ENCODE measurements at regions not wholly inside any gene's neighbourhood (a gene's known extent, or its start where the extent isn't known, plus 50 kb on each side); places are given as distances from the start of the nearest gene placed in this dataset.

DNA sequence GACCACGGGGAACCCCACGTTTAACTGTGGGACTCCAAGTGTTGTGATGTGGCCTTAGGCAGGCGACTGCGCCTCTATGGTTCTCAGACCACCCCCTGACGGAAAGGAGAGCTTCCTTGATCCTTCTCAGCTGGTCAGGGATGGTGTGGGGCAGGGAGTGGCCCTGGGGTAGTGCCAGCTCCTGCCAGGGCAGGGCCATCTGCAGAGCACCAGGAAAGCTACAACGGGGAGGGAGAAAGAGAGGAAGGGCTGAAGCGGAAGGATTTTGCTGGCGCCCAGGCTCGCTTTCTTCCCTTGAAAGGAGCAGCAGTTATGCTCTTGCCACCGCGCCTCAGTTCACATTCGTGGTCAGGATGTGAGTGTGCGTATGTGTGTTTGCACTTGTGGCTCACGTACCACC, 74.9 kb upstream of the PCBD1 start:
- H3K27me3 ChIP-seq = no peaks in the 10 kb centered on the region
- DNase-seq = no peak
- no peaks in the 10 kb centered on the region for H3K36me3 ChIP-seq
- no peak overlapping the region for H3K4me3 ChIP-seq
- no peaks in the 10 kb centered on the region for H3K9me3 ChIP-seq

DNA sequence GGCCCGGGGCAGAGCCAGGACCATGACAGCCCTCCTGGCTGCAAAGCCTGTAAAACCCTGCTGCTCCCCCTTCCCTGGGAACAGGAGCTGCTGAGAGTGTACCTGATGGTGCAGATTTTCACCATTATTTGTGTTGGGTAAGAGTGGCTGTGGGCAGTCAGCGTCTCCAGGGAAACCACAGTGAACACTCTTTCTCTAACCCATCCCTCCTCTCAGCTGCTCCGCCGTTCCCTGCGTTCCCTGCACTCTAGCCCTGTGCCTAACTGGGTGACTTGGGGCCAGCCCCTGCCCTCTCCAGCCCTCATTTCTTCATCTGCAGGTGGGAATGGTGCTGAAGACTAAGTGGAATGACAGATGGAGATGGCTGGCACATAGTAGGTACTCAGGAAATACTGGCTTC, 75.9 kb upstream of the PCBD1 start:
- Histone ChIP-seq H3K4me3 (no peak overlapping the region), H3K9me3 (no peaks in the 10 kb centered on the region), H3K27me3 (no peaks in the 10 kb centered on the region), H3K36me3 (no peaks in the 10 kb centered on the region)
- DNase-seq = no peak

DNA sequence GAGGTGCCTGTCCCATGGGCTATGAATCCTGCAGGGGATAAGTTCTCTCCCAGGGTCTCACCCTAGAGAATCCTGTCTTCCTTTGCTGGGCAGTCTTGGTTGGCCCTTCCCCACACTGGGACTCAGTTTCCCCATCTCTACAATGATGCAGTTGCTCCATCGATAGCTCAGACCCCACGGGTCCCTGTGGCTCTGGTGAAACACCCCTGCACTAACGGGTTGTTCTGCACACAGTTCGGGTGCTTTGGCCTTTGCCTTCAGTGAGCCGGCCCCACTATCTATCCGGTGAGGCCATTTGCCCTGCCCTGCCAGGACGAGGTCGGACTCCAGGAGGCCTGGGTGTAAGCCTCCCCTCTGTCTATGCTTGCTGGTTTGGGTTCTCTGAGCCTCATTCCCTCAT, 76.5 kb upstream of the PCBD1 start:
- Histone ChIP-seq H3K4me3 (no peak overlapping the region), H3K36me3 (no peaks in the 10 kb centered on the region), H3K27me3 (no peaks in the 10 kb centered on the region), H3K9me3 (no peaks in the 10 kb centered on the region)
- DNase-seq = no peak

GRCh38 chr10:70965566-70965965, 77.2 kb upstream of the PCBD1 start:
- H3K9me3 ChIP-seq = no peaks in the 10 kb centered on the region
- no peak overlapping the region for H3K4me3 ChIP-seq
- DNase-seq = no peak
- no peaks in the 10 kb centered on the region for H3K36me3 ChIP-seq
- H3K27me3 ChIP-seq = no peaks in the 10 kb centered on the region

DNA sequence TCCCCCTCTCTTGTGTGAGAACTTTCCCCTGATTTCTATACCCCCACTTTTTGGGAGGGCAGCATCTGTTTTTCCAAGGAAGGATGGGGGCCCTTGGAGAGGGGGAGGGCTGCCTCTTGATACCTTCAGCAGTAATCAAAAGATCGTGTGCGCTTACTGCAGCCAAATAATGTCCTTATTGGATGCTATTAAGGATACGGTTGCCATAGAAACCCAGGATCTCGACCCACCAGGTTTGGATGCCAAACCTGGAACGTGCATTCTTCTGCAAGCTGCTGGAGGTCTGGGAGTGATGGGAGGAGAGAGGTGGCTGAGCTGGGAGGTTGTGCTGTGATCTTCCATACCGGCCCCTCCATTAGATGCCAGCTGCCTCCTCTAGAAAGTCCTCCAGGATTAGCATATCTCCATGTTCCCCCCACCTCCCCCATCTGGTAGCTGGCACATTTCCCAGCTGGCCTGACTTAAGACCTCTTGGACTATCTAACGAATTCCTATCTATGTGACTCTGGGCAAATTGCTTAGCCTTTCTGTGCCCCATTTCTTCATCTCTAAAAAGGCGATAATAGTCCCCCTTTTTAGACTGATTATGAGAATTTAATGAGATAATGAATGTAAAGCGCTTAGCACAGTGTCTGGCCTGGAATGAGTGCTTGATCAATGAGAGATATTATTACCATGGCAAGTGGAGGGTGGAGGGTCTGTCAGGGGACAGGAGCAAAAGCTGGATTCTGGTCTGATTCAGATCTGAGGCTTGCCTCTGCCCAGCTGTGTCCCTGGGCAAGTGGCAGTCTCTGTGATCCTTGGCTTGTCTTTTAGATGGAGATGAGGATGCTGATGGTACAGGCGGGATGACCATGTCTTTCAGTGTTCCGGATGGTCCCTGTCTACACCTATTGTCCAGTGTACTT, 78.5 kb upstream of the PCBD1 start:
- Histone ChIP-seq H3K27me3 (no peaks in the 10 kb centered on the region), H3K4me3 (no peak overlapping the region), H3K9me3 (no peaks in the 10 kb centered on the region), H3K36me3 (no peaks in the 10 kb centered on the region)
- no peak for DNase-seq

- Histone ChIP-seq H3K9me3 (no peaks in the 10 kb centered on the region), H3K27me3 (no peaks in the 10 kb centered on the region), H3K4me3 (no peak overlapping the region), H3K36me3 (no peaks in the 10 kb centered on the region)
- no peak for DNase-seq
Observed at GRCh38 chr10:70967591-70968587, 79.5 kb upstream of the PCBD1 start.

DNA sequence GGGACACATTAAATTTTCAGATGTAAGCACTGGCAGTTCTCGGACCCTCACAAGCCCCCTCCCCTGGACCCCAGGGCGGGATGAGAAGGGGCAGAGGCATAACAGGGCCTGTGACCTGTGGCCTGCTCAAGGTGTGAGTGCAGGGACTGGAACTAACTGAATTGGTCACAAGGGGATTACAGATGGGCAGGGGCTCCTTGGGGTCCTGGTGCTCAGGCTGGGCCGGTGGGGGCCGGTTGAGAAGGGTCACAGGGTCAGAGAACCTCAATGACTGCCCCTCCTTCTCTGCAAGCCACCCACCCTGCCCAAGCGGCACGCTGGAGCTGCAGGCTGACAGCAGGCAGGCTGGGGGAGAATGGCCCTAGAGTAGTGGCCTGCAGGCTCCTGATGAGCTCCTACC, 80.8 kb upstream of the PCBD1 start:
- Histone ChIP-seq H3K4me3 (no peak overlapping the region), H3K27me3 (no peaks in the 10 kb centered on the region), H3K9me3 (no peaks in the 10 kb centered on the region), H3K36me3 (no peaks in the 10 kb centered on the region)
- no peak for DNase-seq

- Histone ChIP-seq H3K36me3 (no peaks in the 10 kb centered on the region), H3K9me3 (no peaks in the 10 kb centered on the region), H3K27me3 (no peaks in the 10 kb centered on the region), H3K4me3 (no peak overlapping the region)
- DNase-seq = no peak
Observed at GRCh38 chr10:70970830-70971229, 82.5 kb upstream of the PCBD1 start.

GRCh38 chr10:70973275-70973674, 84.9 kb upstream of the PCBD1 start:
- no peaks in the 10 kb centered on the region for H3K36me3 ChIP-seq
- DNase-seq = no peak
- H3K27me3 ChIP-seq = no peaks in the 10 kb centered on the region
- H3K9me3 ChIP-seq = no peaks in the 10 kb centered on the region
- no peak overlapping the region for H3K4me3 ChIP-seq

DNA sequence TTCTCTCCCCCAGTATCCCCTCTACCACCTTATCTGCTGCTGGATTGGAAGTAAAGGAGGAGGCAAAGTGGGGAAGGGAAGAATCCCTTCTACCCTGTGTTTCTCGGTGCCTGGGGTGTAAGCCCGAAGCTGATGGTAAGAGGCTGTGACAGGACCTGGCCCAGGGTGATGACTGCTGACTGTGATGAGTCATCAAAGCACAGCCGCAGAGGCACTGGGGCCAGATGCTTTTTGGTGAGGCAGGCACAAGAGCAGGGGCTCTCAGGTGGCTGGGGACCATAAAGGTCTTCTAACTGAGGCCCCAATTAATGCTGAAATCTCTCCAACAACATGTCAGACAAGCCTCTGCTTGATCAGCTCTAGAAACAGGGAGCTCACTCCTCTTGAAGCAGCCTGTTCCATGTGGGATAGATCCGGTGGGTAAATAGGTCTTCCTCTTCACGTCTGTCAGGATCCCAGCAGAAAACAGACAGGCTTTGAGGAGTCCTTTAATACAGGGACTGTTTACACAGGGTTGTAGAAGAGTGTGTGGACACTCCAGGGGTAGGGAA, 86.1 kb upstream of the PCBD1 start:
- H3K27me3 ChIP-seq = no peaks in the 10 kb centered on the region
- H3K4me3 ChIP-seq = no peak overlapping the region
- no peaks in the 10 kb centered on the region for H3K9me3 ChIP-seq
- H3K36me3 ChIP-seq = no peaks in the 10 kb centered on the region
- DNase-seq = peak; percentile 43

DNA sequence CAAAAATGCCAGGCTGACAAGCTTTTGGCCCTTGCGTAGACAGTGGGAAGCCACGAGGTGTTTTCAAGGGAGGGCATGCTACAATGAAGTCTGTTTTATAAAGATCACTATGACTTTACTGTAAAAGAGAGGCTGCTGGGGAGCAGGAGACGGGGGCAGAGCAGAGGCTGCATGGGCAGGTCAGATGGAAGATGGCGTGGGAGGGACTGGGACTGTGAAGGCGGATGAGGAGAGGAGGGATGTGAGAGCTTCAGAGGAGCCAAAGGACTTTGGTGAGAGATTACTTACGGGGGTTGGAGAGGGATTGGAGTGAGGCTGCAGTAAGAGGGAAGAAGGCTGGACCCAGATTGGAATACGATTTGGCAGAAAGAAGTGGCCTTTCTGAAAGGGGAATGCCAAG, 86.6 kb upstream of the PCBD1 start:
- H3K4me3 ChIP-seq = no peak overlapping the region
- H3K36me3 ChIP-seq = no peaks in the 10 kb centered on the region
- DNase-seq = no peak
- H3K9me3 ChIP-seq = no peaks in the 10 kb centered on the region
- H3K27me3 ChIP-seq = no peaks in the 10 kb centered on the region

GRCh38 chr10:70976063-70976695, 87.8 kb upstream of the PCBD1 start:
- Histone ChIP-seq H3K4me3 (no peak overlapping the region), H3K27me3 (no peaks in the 10 kb centered on the region), H3K9me3 (no peaks in the 10 kb centered on the region), H3K36me3 (no peaks in the 10 kb centered on the region)
- no peak for DNase-seq

DNA sequence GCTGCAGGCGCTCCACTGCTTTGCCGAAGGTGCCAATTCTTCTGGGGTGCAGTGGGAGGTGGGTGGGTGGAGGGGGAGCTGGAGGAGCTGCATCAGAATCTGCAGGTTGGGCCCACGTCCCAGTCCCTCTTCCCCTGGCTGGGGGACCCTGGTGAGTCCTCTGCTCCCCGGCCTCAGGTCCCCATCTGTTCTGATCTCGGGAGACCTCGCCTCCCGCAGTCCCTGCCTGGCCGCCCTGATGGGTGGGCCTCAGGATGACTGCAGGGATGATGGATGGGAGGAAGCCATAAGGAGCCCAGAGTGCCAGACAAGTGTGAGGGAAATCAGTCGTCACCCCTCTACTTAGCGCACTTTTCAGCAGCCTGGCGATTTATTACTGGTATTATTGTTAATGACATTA, 89.3 kb upstream of the PCBD1 start:
- Histone ChIP-seq H3K27me3 (no peaks in the 10 kb centered on the region), H3K36me3 (no peaks in the 10 kb centered on the region), H3K4me3 (no peak overlapping the region), H3K9me3 (no peaks in the 10 kb centered on the region)
- DNase-seq = no peak

DNA sequence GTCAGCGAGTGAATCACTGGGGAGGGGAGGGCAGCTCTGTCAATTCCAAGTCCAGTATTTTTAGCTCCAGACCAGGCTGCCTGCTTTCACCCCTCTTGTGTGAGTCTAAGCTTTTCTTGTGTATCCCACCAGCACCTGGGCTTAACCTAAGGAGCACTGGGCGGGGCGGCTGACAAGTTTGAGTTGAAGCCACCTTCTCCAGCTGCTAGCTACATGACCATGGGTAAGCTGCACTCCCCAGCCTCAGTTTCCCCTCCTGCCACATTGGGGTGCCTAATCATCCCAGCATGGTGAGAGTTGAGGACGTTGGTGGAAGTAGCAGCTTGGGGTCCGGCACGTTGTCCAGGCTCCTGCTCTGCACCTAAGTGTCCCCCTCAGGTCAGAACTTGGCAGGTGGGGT, 89.8 kb upstream of the PCBD1 start:
- no peaks in the 10 kb centered on the region for H3K36me3 ChIP-seq
- H3K4me3 ChIP-seq = no peak overlapping the region
- H3K9me3 ChIP-seq = no peaks in the 10 kb centered on the region
- H3K27me3 ChIP-seq = no peaks in the 10 kb centered on the region
- no peak for DNase-seq

DNA sequence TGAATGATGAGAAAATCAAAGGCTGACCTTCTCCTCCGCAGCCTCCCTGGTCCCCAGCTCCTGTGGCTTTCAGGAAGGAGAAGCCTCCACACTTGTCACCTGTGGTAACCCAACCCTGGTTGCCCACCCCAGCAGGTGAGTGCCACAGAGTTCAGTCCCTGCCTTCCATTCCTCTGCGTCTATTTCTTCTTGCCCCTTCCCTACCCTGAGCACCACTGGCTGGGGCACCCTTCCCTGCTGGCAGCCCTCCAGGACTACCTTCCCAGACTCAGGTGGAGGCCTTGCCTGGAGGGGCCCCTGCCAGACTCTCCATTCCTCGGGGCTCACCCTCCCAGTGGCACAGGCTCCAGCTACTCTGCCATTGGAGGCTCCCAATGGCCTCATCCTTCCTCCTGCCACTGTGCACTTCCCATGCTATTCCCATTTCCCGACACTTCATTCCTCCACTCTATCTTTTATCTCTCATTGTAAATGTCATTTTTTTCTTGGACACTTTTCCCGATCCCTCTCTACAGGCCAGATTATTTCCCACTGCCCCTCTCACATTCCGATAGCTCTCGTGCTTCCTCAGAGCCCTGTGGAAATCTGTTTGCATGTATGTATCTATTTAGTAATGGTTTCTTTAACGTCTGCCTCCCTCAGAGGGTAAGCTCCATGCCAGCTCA, 90.6 kb upstream of the PCBD1 start:
- Histone ChIP-seq H3K27me3 (no peaks in the 10 kb centered on the region), H3K4me3 (no peak overlapping the region), H3K9me3 (no peaks in the 10 kb centered on the region), H3K36me3 (no peaks in the 10 kb centered on the region)
- no peak for DNase-seq

DNA sequence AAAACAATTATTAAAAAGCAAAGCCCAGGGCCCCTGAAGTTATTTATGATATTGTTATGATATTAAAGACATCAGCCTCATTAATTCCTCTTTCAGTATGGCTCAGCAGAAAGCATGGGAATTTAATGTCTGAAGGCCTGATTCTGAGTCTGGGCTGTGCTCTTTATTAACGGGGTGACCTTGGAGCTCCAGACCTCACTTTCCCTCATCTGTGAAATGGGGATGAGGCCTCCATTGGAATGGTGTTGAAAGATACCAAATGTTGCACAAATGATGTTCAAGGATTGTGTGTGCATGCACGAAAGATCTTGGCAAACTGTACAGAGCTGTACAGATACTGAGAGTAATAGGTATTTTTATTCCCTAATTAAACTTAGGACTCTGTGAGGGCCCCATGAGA, 92.3 kb upstream of the PCBD1 start:
- no peaks in the 10 kb centered on the region for H3K27me3 ChIP-seq
- H3K4me3 ChIP-seq = no peak overlapping the region
- no peaks in the 10 kb centered on the region for H3K36me3 ChIP-seq
- no peaks in the 10 kb centered on the region for H3K9me3 ChIP-seq
- DNase-seq = no peak
